ENCODE measurements at regions not wholly inside any gene's neighbourhood (a gene's known extent, or its start where the extent isn't known, plus 50 kb on each side); places are given as distances from the start of the nearest gene placed in this dataset.
"Not testable (repeated sequence)": the region's sequence is repeated elsewhere in the genome, so short reads cannot be mapped to it uniquely, and the experiment has no call there.

GRCh38 chr5:36801523-36801922 is 75.0 kb upstream of the NIPBL start:
- H3K4me1 ChIP-seq (ENCODE audit: control insufficient read depth in 1 of 2, insufficient read depth in 1 of 2, low read depth in 1 of 2, low read length in 1 of 2), result no peaks in the 10 kb centered on the region
- H3K27me3 ChIP-seq, result peaks cover 3% of the 10 kb centered on the region
- no peak for TF ChIP-seq CTCF (IDR thresholded peaks at IDR 0.05)
- H3K36me3 ChIP-seq, result no peaks in the 10 kb centered on the region
- no peaks in the 10 kb centered on the region for H3K9me3 ChIP-seq
- no peak overlapping the region for H3K27ac ChIP-seq
- H3K4me3 ChIP-seq (ENCODE audit: low read depth in 1 of 2, low read length in 1 of 2), result no peak overlapping the region

GRCh38 chr5:36802187-36802586 is 74.4 kb upstream of the NIPBL start:
- H3K9me3 ChIP-seq, result no peaks in the 10 kb centered on the region
- H3K4me3 ChIP-seq (ENCODE audit: low read depth in 1 of 2, low read length in 1 of 2), result no peak overlapping the region
- no peaks in the 10 kb centered on the region for H3K36me3 ChIP-seq
- no peaks in the 10 kb centered on the region for H3K4me1 ChIP-seq (ENCODE audit: control insufficient read depth in 1 of 2, insufficient read depth in 1 of 2, low read depth in 1 of 2, low read length in 1 of 2)
- H3K27me3 ChIP-seq, result peaks cover 3% of the 10 kb centered on the region
- H3K27ac ChIP-seq, result no peak overlapping the region
- TF ChIP-seq CTCF (IDR thresholded peaks at IDR 0.05), result no peak

GRCh38 chr5:36813249-36813648 is 63.3 kb upstream of the NIPBL start:
- not testable (repeated sequence) for H3K4me3 ChIP-seq (ENCODE audit: low read depth in 1 of 2, low read length in 1 of 2); H3K27ac ChIP-seq; H3K36me3 ChIP-seq; H3K27me3 ChIP-seq; H3K4me1 ChIP-seq (ENCODE audit: control insufficient read depth in 1 of 2, insufficient read depth in 1 of 2, low read depth in 1 of 2, low read length in 1 of 2); H3K9me3 ChIP-seq

GRCh38 chr5:36815871-36816270 is 60.7 kb upstream of the NIPBL start:
- TF ChIP-seq CTCF (IDR thresholded peaks at IDR 0.05), result no peak
- no peaks in the 10 kb centered on the region for H3K4me1 ChIP-seq (ENCODE audit: control insufficient read depth in 1 of 2, insufficient read depth in 1 of 2, low read depth in 1 of 2, low read length in 1 of 2)
- H3K36me3 ChIP-seq, result no peaks in the 10 kb centered on the region
- H3K4me3 ChIP-seq (ENCODE audit: low read depth in 1 of 2, low read length in 1 of 2), result no peak overlapping the region
- H3K27me3 ChIP-seq, result no peaks in the 10 kb centered on the region
- H3K27ac ChIP-seq, result no peak overlapping the region
- no peaks in the 10 kb centered on the region for H3K9me3 ChIP-seq

- H3K4me1 ChIP-seq (ENCODE audit: control insufficient read depth in 1 of 2, insufficient read depth in 1 of 2, low read depth in 1 of 2, low read length in 1 of 2), result no peaks in the 10 kb centered on the region
- no peak overlapping the region for H3K27ac ChIP-seq
- no peaks in the 10 kb centered on the region for H3K9me3 ChIP-seq
- TF ChIP-seq CTCF (IDR thresholded peaks at IDR 0.05), result no peak
- no peak overlapping the region for H3K4me3 ChIP-seq (ENCODE audit: low read depth in 1 of 2, low read length in 1 of 2)
- H3K27me3 ChIP-seq, result no peaks in the 10 kb centered on the region
- no peaks in the 10 kb centered on the region for H3K36me3 ChIP-seq
Measured at GRCh38 chr5:36820900-36821299, 55.7 kb upstream of the NIPBL start.

- Histone ChIP-seq H3K27me3 (no peaks in the 10 kb centered on the region), H3K36me3 (no peaks in the 10 kb centered on the region), H3K27ac (no peak overlapping the region), H3K4me3 (ENCODE audit: low read depth in 1 of 2, low read length in 1 of 2) (no peak overlapping the region), H3K4me1 (ENCODE audit: control insufficient read depth in 1 of 2, insufficient read depth in 1 of 2, low read depth in 1 of 2, low read length in 1 of 2) (no peaks in the 10 kb centered on the region), H3K9me3 (no peaks in the 10 kb centered on the region)
- no peak for TF ChIP-seq CTCF (IDR thresholded peaks at IDR 0.05)
Measured at GRCh38 chr5:36826694-36827093, 49.9 kb upstream of the NIPBL start.
